Heart right ventricle (tissue), 16 donors: ENCODE measurements at regions not wholly inside any gene's neighbourhood (a gene's known extent, or its start where the extent isn't known, plus 50 kb on each side); places are given as distances from the start of the nearest gene placed in this dataset.

Experiments
- ATAC-seq, 8 donors: fragments of 200-7000 bp; cut with Tn5 transposase; one replicate each; pipeline ENCODE4 v1.9.1; 2020; ENCODE audit warnings: mild to moderate bottlenecking in 8 of 8, moderate library complexity in 8 of 8, moderate number of reproducible peaks in 1 of 8
- DNase-seq, 2 donors: peaks; one replicate each; pipeline ENCODE4 v3.0.0-alpha.2; 2020
- H3K27ac ChIP-seq, 10 donors: fragments of 200-600 bp; sonication (generic) in 2 of 10; one replicate each; pipeline versions ENCODE4 v1.5.0 to v1.8.0; 2020 to 2022; ENCODE audit warnings: mild to moderate bottlenecking in 3 of 10
- H3K27me3 ChIP-seq, 7 donors: fragments of 200-600 bp; one replicate each; pipeline ENCODE4 v1.8.0; 2021 to 2022; ENCODE audit warnings: mild to moderate bottlenecking in 2 of 7
- H3K36me3 ChIP-seq, 9 donors: fragments of 200-600 bp; sonication (generic) in 1 of 9; one replicate each; pipeline versions ENCODE4 v1.5.0 to v1.8.0; 2020 to 2022; ENCODE audit warnings: mild to moderate bottlenecking in 2 of 9
- H3K4me1 ChIP-seq, 9 donors: fragments of 200-600 bp; sonication (generic) in 1 of 9; one replicate each; pipeline versions ENCODE4 v1.5.0 to v1.8.0; 2020 to 2022; ENCODE audit warnings: mild to moderate bottlenecking in 4 of 9
- H3K4me3 ChIP-seq, 10 donors: fragments of 200-600 bp; sonication (generic) in 2 of 10; one replicate each; pipeline versions ENCODE4 v1.5.0 to v1.8.0; 2020 to 2022; ENCODE audit warnings: mild to moderate bottlenecking in 7 of 10, moderate library complexity in 2 of 10
- H3K9me3 ChIP-seq, 11 donors: fragments of 200-600 bp in 10 of 11; sonication (generic) in 2 of 11; one replicate each; pipeline versions ENCODE4 v1.5.0 to v1.8.0; 2013 to 2022; ENCODE audit warnings: mild to moderate bottlenecking in 2 of 11, control low read depth in 1 of 11, moderate library complexity in 1 of 11
- CTCF ChIP-seq, 9 donors: fragments of 200-600 bp; sonication (generic) in 2 of 9; IDR thresholded peaks; one replicate each; pipeline versions ENCODE4 v1.5.0 to v1.8.0; 2021 to 2022; ENCODE audit warnings: antibody characterized with exemption in 9 of 9, mild to moderate bottlenecking in 5 of 9, moderate library complexity in 1 of 9
- WGBS, 2 donors: extraction: QIAGEN DNeasy Blood & Tissue Kit; methylation state at CpG; one replicate each; pipeline ENCODE4 v1.1.7; 2013; ENCODE audit warnings: inconsistent platforms in 1 of 2; 5-methylcytosine and 5-hydroxymethylcytosine counted together
- intact Hi-C, 10 donors: fragments of 100-400 bp; cut with DNase I; formaldehyde crosslinking; loops; one replicate each; pipeline versions ENCODE4 v1.11.1 to v1.14.2; 2022
- donor health status: Arrhythmogenic right ventricular cardiomyopathy.
- donor health status: ischemic (EF 13 %, LVEDD 7.1; RV severe dilation, severe dysfunction).
- donor health status: healthy with polysubstance abuse.
- donor health status: DM: no; HTN: yes; CAD: no.
- donor health status: DM: no; HTN: no; CAD: no.
- donor health status: ischemic (EF 25% LVEDD 6.9; RV normal size, moderate dysfunction).
- donor health status: ischemic (EF 25% LVEDD 5.7; RV mildly dilated, moderate dysfunction).
- donor health status: healthy.
- donor health status: DM: yes; HTN: yes; CAD: no.
- donor health status: Ischemic cardiomyopathy.
- donor health status: ischemic (EF 35%, LVEDD 5.7; RV mildly dilated, moderate dysfunction).
- donor health status: nonischemic (EF 11% LVEDD 7.7; RV severe dilation, severe dysfunction).
- donor health status: DM: yes; HTN: yes; CAD: no.
- donor health status: PGD.
- donor health status: ischemic (EF 29% LVEDD 5.4; RV normal size, mild dysfunction).
- donor health status: nonischemic (EF 23%, LVEDD 6.1; RV moderate dilation, normal function).

- H3K27ac ChIP-seq: no peak overlapping the region
- no peaks in the 10 kb centered on the region for H3K4me1 ChIP-seq
- DNase-seq (no peak), ATAC-seq (no peak)
- 74 to 83% methylated on average over 2 of the region's 2 CpGs for WGBS, 2 donors
- H3K4me3 ChIP-seq: no peak overlapping the region
- intact Hi-C loops: no loop called here
- H3K36me3 ChIP-seq: no peaks in the 10 kb centered on the region
- H3K27me3 ChIP-seq: no peaks in the 10 kb centered on the region
- TF ChIP-seq CTCF (IDR thresholded peaks at IDR 0.05): no peak
- no peaks in the 10 kb centered on the region for H3K9me3 ChIP-seq
Observed at GRCh38 chr1:106748606-106749005, 307.9 kb upstream of the PRMT6 start.

- DNase-seq: no peak
- Histone ChIP-seq H3K27me3 (no peaks in the 10 kb centered on the region), H3K36me3 (no peaks in the 10 kb centered on the region), H3K4me3 (no peak overlapping the region), H3K9me3 (no peaks in the 10 kb centered on the region), H3K4me1 (no peaks in the 10 kb centered on the region), H3K27ac (no peak overlapping the region)
- WGBS, 2 donors: 33 to 89% methylated on average over 2 of the region's 2 CpGs
- no peak for TF ChIP-seq CTCF (IDR thresholded peaks at IDR 0.05)
- no peak for ATAC-seq
- intact Hi-C loops: no loop called here
Observed at GRCh38 chr1:106749491-106749890, 307.0 kb upstream of the PRMT6 start.

- no peaks in the 10 kb centered on the region for H3K36me3 ChIP-seq
- no peaks in the 10 kb centered on the region for H3K9me3 ChIP-seq
- H3K27me3 ChIP-seq: no peaks in the 10 kb centered on the region
- H3K4me3 ChIP-seq: no peak overlapping the region
- H3K27ac ChIP-seq: no peak overlapping the region
- intact Hi-C loops: no loop called here
- H3K4me1 ChIP-seq: no peaks in the 10 kb centered on the region
- no peak for TF ChIP-seq CTCF (IDR thresholded peaks at IDR 0.05)
- WGBS, 2 donors: 64 to 77% methylated on average over 1 of the region's 1 CpG
- no peak for DNase-seq
- no peak for ATAC-seq
Observed at GRCh38 chr1:106749906-106750305, 306.6 kb upstream of the PRMT6 start.

GRCh38 chr1:106751002-106751401 is 305.5 kb upstream of the PRMT6 start:
- ATAC-seq (no peak), DNase-seq (no peak)
- 73 to 76% methylated on average over 2 of the region's 2 CpGs for WGBS, 2 donors
- Histone ChIP-seq H3K4me3 (no peak overlapping the region), H3K9me3 (no peaks in the 10 kb centered on the region), H3K36me3 (no peaks in the 10 kb centered on the region), H3K27ac (no peak overlapping the region), H3K4me1 (no peaks in the 10 kb centered on the region), H3K27me3 (no peaks in the 10 kb centered on the region)
- TF ChIP-seq CTCF (IDR thresholded peaks at IDR 0.05): no peak
- intact Hi-C loops: no loop called here

- ATAC-seq: no peak
- H3K27ac ChIP-seq: no peak overlapping the region
- DNase-seq: no peak
- 75 to 80% methylated on average over 1 of the region's 1 CpG for WGBS, 2 donors
- TF ChIP-seq CTCF (IDR thresholded peaks at IDR 0.05): no peak
- no peaks in the 10 kb centered on the region for H3K4me1 ChIP-seq
- no peaks in the 10 kb centered on the region for H3K9me3 ChIP-seq
- intact Hi-C loops: no loop called here
- H3K36me3 ChIP-seq: no peaks in the 10 kb centered on the region
- no peak overlapping the region for H3K4me3 ChIP-seq
- H3K27me3 ChIP-seq: no peaks in the 10 kb centered on the region
Observed at GRCh38 chr1:106753066-106753465, 303.4 kb upstream of the PRMT6 start.
